Effector memory CD4-positive, alpha-beta T cell (primary cell): ENCODE measurements at regions not wholly inside any gene's neighbourhood (a gene's known extent, or its start where the extent isn't known, plus 50 kb on each side); places are given as distances from the start of the nearest gene placed in this dataset.

Experiments
- DNase-seq, 3 donors: peaks; one replicate each; pipeline ENCODE4 v3.0.0-alpha.2; 2020
- H3K27ac ChIP-seq: 2 replicates; pipeline ENCODE4 v1.7.0; 2013; ENCODE audit warnings: mild to moderate bottlenecking, low read length, moderate library complexity; ENCODE audit not compliant: insufficient read depth, poor library complexity, severe bottlenecking
- H3K27me3 ChIP-seq: replicated peaks from 2 replicates; pipeline ENCODE4 v1.7.0; 2013; ENCODE audit warnings: mild to moderate bottlenecking, low read length; ENCODE audit not compliant: insufficient read depth, control insufficient read depth, poor library complexity, severe bottlenecking
- H3K36me3 ChIP-seq: 2 replicates; pipeline ENCODE4 v1.7.0; 2013; ENCODE audit warnings: mild to moderate bottlenecking, low read length, moderate library complexity; ENCODE audit not compliant: control insufficient read depth, insufficient read depth
- H3K4me1 ChIP-seq: 2 replicates; pipeline ENCODE4 v1.7.0; 2013; ENCODE audit warnings: low read length, mild to moderate bottlenecking; ENCODE audit not compliant: control insufficient read depth, insufficient read depth, poor library complexity, severe bottlenecking
- H3K4me3 ChIP-seq: 2 replicates; pipeline ENCODE4 v1.7.0; 2013; ENCODE audit warnings: low read length, low read depth, mild to moderate bottlenecking; ENCODE audit not compliant: insufficient read depth, poor library complexity, severe bottlenecking
- H3K9me3 ChIP-seq: 2 replicates; pipeline ENCODE4 v1.7.0; 2013; ENCODE audit warnings: mild to moderate bottlenecking, low read length, moderate library complexity; ENCODE audit not compliant: control insufficient read depth

- Histone ChIP-seq H3K27me3 (no peaks in the 10 kb centered on the region), H3K9me3 (no peaks in the 10 kb centered on the region), H3K4me1 (no peaks in the 10 kb centered on the region), H3K4me3 (no peak overlapping the region), H3K27ac (no peak overlapping the region), H3K36me3 (no peaks in the 10 kb centered on the region)
- DNase-seq, result no peak
Measured at GRCh38 chr4:113831457-113831856, 69.9 kb upstream of the CAMK2D start.

- H3K27me3 ChIP-seq, result no peaks in the 10 kb centered on the region
- no peak overlapping the region for H3K27ac ChIP-seq
- no peaks in the 10 kb centered on the region for H3K9me3 ChIP-seq
- peaks cover 8% of the 10 kb centered on the region for H3K4me1 ChIP-seq
- no peak for DNase-seq
- H3K36me3 ChIP-seq, result no peaks in the 10 kb centered on the region
- no peak overlapping the region for H3K4me3 ChIP-seq
Measured at GRCh38 chr4:113828702-113829101, 67.2 kb upstream of the CAMK2D start.

GRCh38 chr4:113827285-113827684, 65.7 kb upstream of the CAMK2D start:
- Histone ChIP-seq H3K4me1 (peaks cover 8% of the 10 kb centered on the region), H3K9me3 (no peaks in the 10 kb centered on the region), H3K27ac (no peak overlapping the region), H3K36me3 (no peaks in the 10 kb centered on the region), H3K4me3 (no peak overlapping the region), H3K27me3 (no peaks in the 10 kb centered on the region)
- DNase-seq, result no peak

- no peak overlapping the region for H3K27ac ChIP-seq
- H3K9me3 ChIP-seq, result no peaks in the 10 kb centered on the region
- no peaks in the 10 kb centered on the region for H3K36me3 ChIP-seq
- H3K4me1 ChIP-seq, result peaks cover 8% of the 10 kb centered on the region
- no peak for DNase-seq
- no peak overlapping the region for H3K4me3 ChIP-seq
- H3K27me3 ChIP-seq, result no peaks in the 10 kb centered on the region
Measured at GRCh38 chr4:113826421-113826820, 64.9 kb upstream of the CAMK2D start.

GRCh38 chr4:113825272-113825671, 63.7 kb upstream of the CAMK2D start:
- DNase-seq, result peak in 1 of 3 donors; percentile 0
- Histone ChIP-seq H3K4me3 (no peak overlapping the region), H3K4me1 (peaks cover 8% of the 10 kb centered on the region), H3K27me3 (no peaks in the 10 kb centered on the region), H3K27ac (no peak overlapping the region), H3K9me3 (no peaks in the 10 kb centered on the region), H3K36me3 (no peaks in the 10 kb centered on the region)

GRCh38 chr4:113824396-113824795, 62.9 kb upstream of the CAMK2D start:
- H3K27me3 ChIP-seq, result no peaks in the 10 kb centered on the region
- no peaks in the 10 kb centered on the region for H3K36me3 ChIP-seq
- H3K9me3 ChIP-seq, result no peaks in the 10 kb centered on the region
- H3K27ac ChIP-seq, result no peak overlapping the region
- H3K4me1 ChIP-seq, result peaks cover 8% of the 10 kb centered on the region
- DNase-seq, result no peak
- no peak overlapping the region for H3K4me3 ChIP-seq

GRCh38 chr4:113823291-113823659, 61.7 kb upstream of the CAMK2D start:
- H3K4me1 ChIP-seq, result peaks cover 8% of the 10 kb centered on the region
- H3K27me3 ChIP-seq, result no peaks in the 10 kb centered on the region
- no peak overlapping the region for H3K4me3 ChIP-seq
- no peak for DNase-seq
- H3K27ac ChIP-seq, result no peak overlapping the region
- no peaks in the 10 kb centered on the region for H3K9me3 ChIP-seq
- H3K36me3 ChIP-seq, result no peaks in the 10 kb centered on the region

GRCh38 chr4:113822555-113823290, 61.2 kb upstream of the CAMK2D start:
- Histone ChIP-seq H3K36me3 (no peaks in the 10 kb centered on the region), H3K27me3 (no peaks in the 10 kb centered on the region), H3K4me3 (no peak overlapping the region), H3K9me3 (no peaks in the 10 kb centered on the region), H3K27ac (no peak overlapping the region), H3K4me1 (peaks cover 8% of the 10 kb centered on the region)
- no peak for DNase-seq

GRCh38 chr4:113821856-113822255, 60.3 kb upstream of the CAMK2D start:
- Histone ChIP-seq H3K36me3 (no peaks in the 10 kb centered on the region), H3K27ac (no peak overlapping the region), H3K9me3 (no peaks in the 10 kb centered on the region), H3K4me3 (no peak overlapping the region), H3K27me3 (no peaks in the 10 kb centered on the region), H3K4me1 (peaks cover 8% of the 10 kb centered on the region)
- DNase-seq, result no peak

GRCh38 chr4:113820108-113820507, 58.6 kb upstream of the CAMK2D start:
- no peak for DNase-seq
- Histone ChIP-seq H3K27ac (no peak overlapping the region), H3K4me1 (peaks cover 4% of the 10 kb centered on the region), H3K4me3 (no peak overlapping the region), H3K27me3 (no peaks in the 10 kb centered on the region), H3K9me3 (no peaks in the 10 kb centered on the region), H3K36me3 (no peaks in the 10 kb centered on the region)
